Karpas-422 (cell line): ENCODE measurements at regions not wholly inside any gene's neighbourhood (a gene's known extent, or its start where the extent isn't known, plus 50 kb on each side); places are given as distances from the start of the nearest gene placed in this dataset.

Source experiments
- DNase-seq: peaks from one replicate; pipeline ENCODE4 v3.0.0-alpha.2; 2015
- H2AFZ ChIP-seq: fragments of 200-600 bp; sonication (generic); 2 replicates; pipeline ENCODE4 v1.6.1; 2014; ENCODE audit warnings: antibody characterized with exemption, low read length, mixed read lengths
- H3K27ac ChIP-seq: fragments of 200-600 bp; sonication (generic); 2 replicates; pipeline ENCODE4 v1.5.1; 2014; ENCODE audit warnings: mild to moderate bottlenecking, low read length, moderate library complexity
- H3K27me3 ChIP-seq: fragments of 200-600 bp; sonication (generic); 2 replicates; pipeline ENCODE4 v1.6.1; 2014; ENCODE audit warnings: low read length, mixed read lengths
- H3K36me3 ChIP-seq: fragments of 200-600 bp; sonication (generic); 2 replicates; pipeline ENCODE4 v1.6.1; 2014; ENCODE audit warnings: low read length, mixed read lengths; ENCODE audit not compliant: insufficient read depth
- H3K4me1 ChIP-seq: fragments of 200-600 bp; sonication (generic); 2 replicates; pipeline ENCODE4 v1.6.1; 2014; ENCODE audit warnings: mild to moderate bottlenecking, low read length, mixed read lengths
- H3K4me2 ChIP-seq: fragments of 200-600 bp; sonication (generic); 2 replicates; pipeline ENCODE4 v1.6.1; 2014; ENCODE audit warnings: low read length, low read depth, mild to moderate bottlenecking; ENCODE audit not compliant: poor library complexity, severe bottlenecking
- H3K4me3 ChIP-seq: fragments of 200-600 bp; sonication (generic); 2 replicates; pipeline ENCODE4 v1.5.1; 2014; ENCODE audit warnings: mild to moderate bottlenecking, antibody characterized with exemption, low read length, mixed read lengths
- H3K79me2 ChIP-seq: fragments of 200-600 bp; sonication (generic); 2 replicates; pipeline ENCODE4 v1.6.1; 2014; ENCODE audit warnings: mild to moderate bottlenecking, low read length, mixed read lengths
- H3K9ac ChIP-seq: fragments of 200-600 bp; sonication (generic); 2 replicates; pipeline ENCODE4 v1.6.0; 2014; ENCODE audit warnings: low read length
- H3K9me2 ChIP-seq: fragments of 200-600 bp; sonication (generic), shearing (Covaris generic); replicated peaks from 2 replicates; pipeline ENCODE4 v1.6.0; 2014; ENCODE audit warnings: mild to moderate bottlenecking, low read length, moderate library complexity; ENCODE audit not compliant: insufficient read depth
- H3K9me3 ChIP-seq: fragments of 300-700, 200-600 bp; sonication (generic); 2 replicates; pipeline ENCODE4 v1.6.1; 2014; ENCODE audit warnings: low read length, mixed read lengths
- H4K20me1 ChIP-seq: fragments of 200-600 bp; sonication (generic); 2 replicates; pipeline ENCODE4 v1.6.1; 2014; ENCODE audit warnings: mild to moderate bottlenecking, antibody characterized with exemption, low read length, low read depth; ENCODE audit not compliant: insufficient read depth

DNA sequence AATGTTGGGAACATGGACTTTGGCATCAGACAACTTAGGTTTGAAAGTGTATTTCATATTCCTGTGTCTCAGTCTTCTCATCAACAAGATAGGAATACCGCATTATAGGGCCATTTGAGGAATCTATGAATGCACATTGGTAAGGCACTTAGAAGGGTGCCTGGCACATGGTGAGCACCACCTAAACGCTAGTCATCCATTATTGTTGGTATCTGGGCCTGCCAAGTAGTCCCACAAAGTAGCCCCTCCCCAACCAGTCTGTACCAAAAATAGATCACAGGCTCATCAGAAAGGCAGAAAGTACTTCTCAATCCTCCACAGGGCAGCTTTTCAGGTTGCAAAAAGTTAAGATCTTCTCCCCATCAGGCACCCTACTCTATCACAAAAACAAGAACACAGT lies 162.3 kb upstream of the KLF3 start:
- no peaks in the 10 kb centered on the region for H3K9me2 ChIP-seq
- H2AFZ ChIP-seq = no peak overlapping the region
- no peak overlapping the region for H3K9ac ChIP-seq
- no peak for DNase-seq
- H3K4me1 ChIP-seq = peaks cover 14% of the 10 kb centered on the region
- H4K20me1 ChIP-seq = no peaks in the 10 kb centered on the region
- no peaks in the 10 kb centered on the region for H3K36me3 ChIP-seq
- H3K27me3 ChIP-seq = 0 out of 2 replicates have a peak, but pooled peaks cover 3% of the 10 kb centered on the region
- no peaks in the 10 kb centered on the region for H3K9me3 ChIP-seq
- no peaks in the 10 kb centered on the region for H3K79me2 ChIP-seq
- H3K4me3 ChIP-seq = no peak overlapping the region
- H3K27ac ChIP-seq = no peak overlapping the region
- H3K4me2 ChIP-seq = no peak overlapping the region

DNA sequence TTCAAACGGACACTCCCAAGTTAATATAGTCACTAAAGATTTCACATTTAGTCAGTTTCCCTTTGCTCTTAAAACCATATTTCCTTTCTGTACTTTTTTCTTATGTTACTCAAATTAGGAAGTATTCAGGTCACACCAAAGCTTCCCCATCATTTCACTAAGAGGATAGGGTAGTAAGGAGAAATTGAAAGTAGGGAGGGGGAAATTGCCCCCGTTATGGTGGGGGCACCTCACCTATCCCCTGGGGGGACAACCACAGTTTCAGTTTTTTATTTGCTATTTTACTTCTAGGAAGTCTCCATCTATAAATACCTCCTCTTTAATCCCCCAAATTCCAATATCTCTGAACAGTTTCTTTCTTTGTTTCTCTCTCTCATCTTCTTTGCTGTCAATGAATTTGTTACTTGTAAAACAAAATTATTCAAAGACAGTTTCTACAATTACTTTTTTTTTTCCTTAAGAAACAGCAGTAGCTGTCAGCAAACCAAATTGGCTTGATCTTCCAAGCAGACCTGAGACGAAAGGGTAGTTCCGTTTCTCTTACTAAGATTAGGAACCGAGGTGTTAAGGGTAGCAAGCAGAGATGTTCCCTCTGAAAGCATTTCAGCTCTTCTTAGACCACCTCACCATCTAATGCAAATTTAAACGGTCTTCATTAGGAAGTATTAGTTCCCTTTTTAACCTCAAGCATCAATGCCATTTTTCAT lies 160.2 kb upstream of the KLF3 start:
- H3K4me3 ChIP-seq = peak overlapping the region; percentile 45
- H3K27ac ChIP-seq = no peak overlapping the region
- H3K9me2 ChIP-seq = no peaks in the 10 kb centered on the region
- H3K4me1 ChIP-seq = peaks cover 14% of the 10 kb centered on the region
- H3K9me3 ChIP-seq = no peaks in the 10 kb centered on the region
- no peak overlapping the region for H3K9ac ChIP-seq
- H3K36me3 ChIP-seq = no peaks in the 10 kb centered on the region
- peak; percentile 84 for DNase-seq
- H4K20me1 ChIP-seq = no peaks in the 10 kb centered on the region
- H3K79me2 ChIP-seq = no peaks in the 10 kb centered on the region
- H3K4me2 ChIP-seq = peak overlapping the region; percentile 61
- no peak overlapping the region for H2AFZ ChIP-seq
- H3K27me3 ChIP-seq = 0 out of 2 replicates have a peak, but pooled peaks cover 3% of the 10 kb centered on the region

GRCh38 chr4:38504396-38504715 lies 159.6 kb upstream of the KLF3 start:
- no peaks in the 10 kb centered on the region for H3K36me3 ChIP-seq
- H2AFZ ChIP-seq = no peak overlapping the region
- no peaks in the 10 kb centered on the region for H4K20me1 ChIP-seq
- H3K4me3 ChIP-seq = peak overlapping the region; percentile 45
- peak overlapping the region; percentile 61 for H3K4me2 ChIP-seq
- H3K4me1 ChIP-seq = peaks cover 14% of the 10 kb centered on the region
- 0 out of 2 replicates have a peak, but pooled peaks cover 3% of the 10 kb centered on the region for H3K27me3 ChIP-seq
- no peaks in the 10 kb centered on the region for H3K9me2 ChIP-seq
- H3K27ac ChIP-seq = no peak overlapping the region
- H3K9me3 ChIP-seq = no peaks in the 10 kb centered on the region
- no peak overlapping the region for H3K9ac ChIP-seq
- no peak for DNase-seq
- H3K79me2 ChIP-seq = no peaks in the 10 kb centered on the region

GRCh38 chr4:38509551-38509950 lies 154.4 kb upstream of the KLF3 start:
- Histone ChIP-seq H3K9ac (no peak overlapping the region), H3K36me3 (no peaks in the 10 kb centered on the region), H4K20me1 (no peaks in the 10 kb centered on the region), H3K27me3 (no peaks in the 10 kb centered on the region), H3K4me2 (no peak overlapping the region), H3K9me3 (no peaks in the 10 kb centered on the region), H3K79me2 (no peaks in the 10 kb centered on the region), H3K4me1 (peaks cover 5% of the 10 kb centered on the region), H3K9me2 (no peaks in the 10 kb centered on the region), H3K4me3 (no peak overlapping the region), H3K27ac (no peak overlapping the region), H2AFZ (no peak overlapping the region)
- no peak for DNase-seq

- no peak overlapping the region for H3K4me3 ChIP-seq
- H3K9ac ChIP-seq = no peak overlapping the region
- no peaks in the 10 kb centered on the region for H4K20me1 ChIP-seq
- no peaks in the 10 kb centered on the region for H3K9me3 ChIP-seq
- H3K4me2 ChIP-seq = no peak overlapping the region
- no peak overlapping the region for H3K27ac ChIP-seq
- no peaks in the 10 kb centered on the region for H3K36me3 ChIP-seq
- no peaks in the 10 kb centered on the region for H3K79me2 ChIP-seq
- no peak for DNase-seq
- H2AFZ ChIP-seq = no peak overlapping the region
- no peaks in the 10 kb centered on the region for H3K27me3 ChIP-seq
- peaks cover 4% of the 10 kb centered on the region; the same call in 1 of the 2 replicates for H3K4me1 ChIP-seq
- no peaks in the 10 kb centered on the region for H3K9me2 ChIP-seq
Measured at GRCh38 chr4:38510201-38510600, 153.8 kb upstream of the KLF3 start.

GRCh38 chr4:38511702-38512101 lies 152.3 kb upstream of the KLF3 start:
- DNase-seq = no peak
- peaks cover 4% of the 10 kb centered on the region; the same call in 1 of the 2 replicates for H3K4me1 ChIP-seq
- H3K36me3 ChIP-seq = no peaks in the 10 kb centered on the region
- no peak overlapping the region for H3K4me3 ChIP-seq
- no peak overlapping the region for H2AFZ ChIP-seq
- H3K4me2 ChIP-seq = no peak overlapping the region
- no peak overlapping the region for H3K9ac ChIP-seq
- no peaks in the 10 kb centered on the region for H3K9me3 ChIP-seq
- H4K20me1 ChIP-seq = no peaks in the 10 kb centered on the region
- H3K27me3 ChIP-seq = no peaks in the 10 kb centered on the region
- H3K27ac ChIP-seq = no peak overlapping the region
- H3K9me2 ChIP-seq = no peaks in the 10 kb centered on the region
- H3K79me2 ChIP-seq = no peaks in the 10 kb centered on the region

DNA sequence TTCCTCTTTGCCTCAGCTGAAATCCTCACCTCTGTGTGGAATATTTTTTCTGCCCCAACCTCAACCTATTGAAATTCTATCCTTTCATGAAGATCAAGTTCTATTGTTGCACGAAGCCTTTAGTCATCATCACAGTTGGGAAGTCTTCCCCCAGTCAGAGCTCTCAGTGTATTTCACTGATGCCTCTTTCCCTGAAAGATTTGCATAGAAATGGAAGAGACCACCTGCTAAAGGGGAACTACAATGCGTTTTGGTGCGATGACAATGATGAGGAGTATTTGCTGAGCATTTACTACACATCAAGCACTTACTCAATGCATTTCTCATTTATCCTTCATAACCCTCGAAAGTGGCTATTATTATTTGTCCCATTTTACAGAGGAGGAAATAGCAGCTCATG lies 151.2 kb upstream of the KLF3 start:
- H3K9me3 ChIP-seq = no peaks in the 10 kb centered on the region
- no peaks in the 10 kb centered on the region for H4K20me1 ChIP-seq
- peaks cover 4% of the 10 kb centered on the region; the same call in 1 of the 2 replicates for H3K4me1 ChIP-seq
- H3K79me2 ChIP-seq = no peaks in the 10 kb centered on the region
- H3K9me2 ChIP-seq = no peaks in the 10 kb centered on the region
- H3K4me3 ChIP-seq = no peak overlapping the region
- no peaks in the 10 kb centered on the region for H3K36me3 ChIP-seq
- no peak for DNase-seq
- H2AFZ ChIP-seq = no peak overlapping the region
- H3K27me3 ChIP-seq = no peaks in the 10 kb centered on the region
- no peak overlapping the region for H3K9ac ChIP-seq
- no peak overlapping the region for H3K27ac ChIP-seq
- no peak overlapping the region for H3K4me2 ChIP-seq

- H3K27me3 ChIP-seq = no peaks in the 10 kb centered on the region
- H3K27ac ChIP-seq = no peak overlapping the region
- peaks cover 4% of the 10 kb centered on the region; the same call in 1 of the 2 replicates for H3K4me1 ChIP-seq
- H3K79me2 ChIP-seq = no peaks in the 10 kb centered on the region
- H3K9ac ChIP-seq = no peak overlapping the region
- no peak for DNase-seq
- no peak overlapping the region for H3K4me3 ChIP-seq
- H3K4me2 ChIP-seq = no peak overlapping the region
- no peaks in the 10 kb centered on the region for H3K36me3 ChIP-seq
- H3K9me3 ChIP-seq = no peaks in the 10 kb centered on the region
- H4K20me1 ChIP-seq = no peaks in the 10 kb centered on the region
- H3K9me2 ChIP-seq = no peaks in the 10 kb centered on the region
- H2AFZ ChIP-seq = no peak overlapping the region
Measured at GRCh38 chr4:38514465-38515146, 149.4 kb upstream of the KLF3 start.
